ENCODE measurements at regions not wholly inside any gene's neighbourhood (a gene's known extent, or its start where the extent isn't known, plus 50 kb on each side); places are given as distances from the start of the nearest gene placed in this dataset.

DNA sequence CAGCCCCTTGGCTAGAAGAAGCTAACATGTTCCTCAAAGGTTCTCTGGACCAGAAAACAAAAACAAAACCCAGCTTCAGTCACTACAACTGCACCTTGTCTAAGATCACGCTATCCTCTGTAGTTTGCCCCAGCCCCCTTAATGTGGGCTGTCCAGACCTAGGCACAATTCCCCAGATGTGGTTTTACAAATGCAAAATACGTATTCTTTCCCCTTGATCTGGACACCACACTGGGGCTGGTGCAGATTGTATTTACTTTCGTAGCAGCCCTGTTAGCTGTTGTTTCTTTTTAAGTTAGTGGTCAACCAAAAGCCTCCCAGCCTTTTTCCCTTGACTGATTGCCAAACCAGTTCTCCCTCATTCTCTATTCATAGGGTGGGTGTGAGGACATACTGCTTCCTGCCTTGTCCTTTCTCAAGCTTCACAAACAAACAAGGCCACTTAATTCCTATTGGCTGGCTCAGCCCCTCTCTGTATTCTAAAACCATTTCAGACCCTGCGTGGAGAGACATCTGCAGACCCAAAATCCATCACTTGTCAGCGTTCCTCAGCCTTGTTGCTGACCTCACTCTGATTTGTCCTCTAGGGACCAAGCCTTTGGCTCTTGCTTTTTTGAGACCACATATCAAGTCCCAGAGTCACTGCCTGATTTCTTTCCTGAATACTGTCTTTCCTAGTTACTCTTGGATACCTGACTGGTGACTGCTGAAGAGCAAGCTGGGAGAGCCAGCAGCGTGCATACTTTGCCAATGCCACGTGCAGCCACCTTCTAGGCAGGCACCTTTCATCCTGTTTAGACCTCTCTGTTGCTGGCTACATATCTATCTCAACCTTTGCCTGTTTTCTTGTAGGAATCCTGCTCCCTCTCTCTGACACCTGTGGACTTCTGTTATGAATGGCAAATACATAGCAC is 96.4 kb upstream of the RAB3GAP2 start:
- DNase-seq (ENCODE audit: extremely low read depth in 1 of 4, low spot score in 3 of 4) (no peak), FAIRE-seq (no peak), ATAC-seq (0 out of 3 replicates have a peak, but pooled peaks have one; percentile 22)
- Histone ChIP-seq H3K4me3 (no peak overlapping the region), H3K27ac (ENCODE audit: extremely low read depth, low read depth, low read length) (no peak overlapping the region), H3K36me3 (ENCODE audit: control insufficient read depth, insufficient read depth, low read length) (no peaks in the 10 kb centered on the region), H3K9me3 (replicated peaks; ENCODE audit: control insufficient read depth, insufficient read depth, low read depth, low read length) (no peaks in the 10 kb centered on the region), H3K9ac (ENCODE audit: insufficient read depth in 1 of 2, low read depth in 2 of 2, low read length in 2 of 2) (no peak overlapping the region), H3K4me1 (replicated peaks in 1 of 2; ENCODE audit: control insufficient read depth in 2 of 2, insufficient read depth in 2 of 2, low read length in 2 of 2) (no peaks in the 10 kb centered on the region), H2AFZ (ENCODE audit: low read depth, low read length) (no peak overlapping the region), H3K27me3 (ENCODE audit: control insufficient read depth in 2 of 2, insufficient read depth in 2 of 2, low read length in 2 of 2) (peaks cover 0 to 16% of the 10 kb centered on the region in 2 experiments; a peak in 1 of 5 replicates), H3K9me1 (ENCODE audit: control insufficient read depth, insufficient read depth, low read length) (no peaks in the 10 kb centered on the region), H3K79me2 (ENCODE audit: control insufficient read depth, insufficient read depth, low read length) (no peaks in the 10 kb centered on the region), H3K4me2 (ENCODE audit: insufficient read depth, low read length) (no peak overlapping the region), H4K20me1 (replicated peaks; ENCODE audit: control insufficient read depth, insufficient read depth, low read length) (no peaks in the 10 kb centered on the region)
- TF ChIP-seq ZNF263 (CRISPR knock-in tag; IDR thresholded peaks at IDR 0.05; ENCODE audit: borderline replicate concordance), result no peak
- no peak for TF ChIP-seq DNMT1 (IDR thresholded peaks at IDR 0.05)
- no peak for TF ChIP-seq YY1 (IDR thresholded peaks at IDR 0.05; ENCODE audit: borderline replicate concordance in 1 of 3, control insufficient read depth in 1 of 3, extremely low read depth in 1 of 3, insufficient read depth in 3 of 3, insufficient read length in 1 of 3, insufficient replicate concordance in 2 of 3, low read depth in 1 of 3, low read length in 2 of 3)
- no peak for TF ChIP-seq CBX3 (IDR thresholded peaks at IDR 0.05; ENCODE audit: borderline replicate concordance in 1 of 2, low read length in 2 of 2)
- TF ChIP-seq PYGO2 (tag; IDR thresholded peaks at IDR 0.05), result no peak
- 0% methylated on average over 7 of the region's 7 CpGs for WGBS (ENCODE audit: insufficient coverage, low coverage, missing lambda C conversion rate)
- CTCF ChIA-PET (ENCODE audit: low intra/inter-chr PET ratio), result no interaction called here
- no TSS peak for BruUV-seq (replicated peaks)
- intact Hi-C loops (cut with micrococcal nuclease) (no loop called here), in situ Hi-C loops (cut with MboI) (no loop called here)
- POLR2A ChIA-PET, result interaction anchor here (0.6 to 0.7 kb wide), 2 partner anchors 21 to 860 kb away, joined by 3 read pairs; no protein-coding TSS in a partner anchor

Data from K562 (cell line).